ENCODE measurements at regions not wholly inside any gene's neighbourhood (a gene's known extent, or its start where the extent isn't known, plus 50 kb on each side); places are given as distances from the start of the nearest gene placed in this dataset.

DNA sequence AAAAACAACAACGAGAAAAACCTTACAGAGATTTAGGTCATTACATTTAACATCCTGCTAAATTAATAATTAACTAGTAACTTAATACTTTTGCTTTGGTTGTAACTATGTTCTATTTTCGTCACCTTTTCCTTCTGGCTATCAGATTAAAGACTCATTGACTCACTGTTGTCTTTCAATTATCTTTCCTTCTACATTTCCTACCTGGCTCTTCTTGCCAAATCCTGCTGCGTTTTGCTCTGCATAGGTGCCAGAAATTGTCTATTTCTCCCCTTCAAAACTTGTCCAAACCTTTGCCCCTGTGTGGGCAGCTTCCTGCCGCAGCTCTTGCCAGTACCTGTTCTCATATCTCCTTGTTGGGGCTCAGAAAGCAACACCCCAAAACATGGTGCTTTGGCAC, 235.5 kb upstream of the ZNF608 start:
- DNase-seq (ENCODE audit: low read depth, low spot score) = no peak
- POLR2A ChIA-PET = interaction anchor here (1.0 kb wide), 1 partner anchor 18 kb away, joined by 3 read pairs; no protein-coding TSS in a partner anchor
- BruUV-seq (replicated peaks) = no TSS peak
- RAD21 ChIA-PET (ENCODE audit: unreplicated experiment) = interaction anchor here (1.9 to 2.4 kb wide), 2 partner anchors 23 to 61 kb away, joined by 7 read pairs; no protein-coding TSS in a partner anchor
- Histone ChIP-seq H3K27ac (ENCODE audit: control insufficient read depth, insufficient read depth) (no peak overlapping the region), H4K20me1 (ENCODE audit: control insufficient read depth, insufficient read depth) (no peaks in the 10 kb centered on the region), H2AFZ (ENCODE audit: control insufficient read depth, low read depth, low read length) (peak overlapping the region; percentile 24; the same call in 1 of the 2 replicates), H3K36me3 (ENCODE audit: control insufficient read depth in 2 of 2, insufficient read depth in 2 of 2, low read length in 1 of 2) (no peaks in the 10 kb centered on the region), H3K27me3 (replicated peaks in 1 of 2; ENCODE audit: control insufficient read depth in 2 of 2, insufficient read depth in 2 of 2, low read length in 1 of 2) (no peaks in the 10 kb centered on the region), H3K4me1 (ENCODE audit: control insufficient read depth, insufficient read depth, low read length) (peaks cover 17% of the 10 kb centered on the region), H3K9me3 (replicated peaks; ENCODE audit: control insufficient read depth, insufficient read depth, low read length) (peaks cover 5% of the 10 kb centered on the region; the same call in 1 of the 3 replicates), H3K79me2 (ENCODE audit: control insufficient read depth, insufficient read depth, low read length) (no peaks in the 10 kb centered on the region), H3K9ac (ENCODE audit: control insufficient read depth, insufficient read depth, low read length) (no peak overlapping the region), H3K4me3 (no peak overlapping the region), H3K4me2 (ENCODE audit: control insufficient read depth, insufficient read depth) (no peak overlapping the region)
- peak; percentile 51 for ATAC-seq
- TF ChIP-seq NR2F1 (conservative IDR thresholded peaks at IDR 0.05) = 0 out of 2 replicates have a peak, but pooled peaks have one; percentile 27
- TF ChIP-seq, protein P1, sequence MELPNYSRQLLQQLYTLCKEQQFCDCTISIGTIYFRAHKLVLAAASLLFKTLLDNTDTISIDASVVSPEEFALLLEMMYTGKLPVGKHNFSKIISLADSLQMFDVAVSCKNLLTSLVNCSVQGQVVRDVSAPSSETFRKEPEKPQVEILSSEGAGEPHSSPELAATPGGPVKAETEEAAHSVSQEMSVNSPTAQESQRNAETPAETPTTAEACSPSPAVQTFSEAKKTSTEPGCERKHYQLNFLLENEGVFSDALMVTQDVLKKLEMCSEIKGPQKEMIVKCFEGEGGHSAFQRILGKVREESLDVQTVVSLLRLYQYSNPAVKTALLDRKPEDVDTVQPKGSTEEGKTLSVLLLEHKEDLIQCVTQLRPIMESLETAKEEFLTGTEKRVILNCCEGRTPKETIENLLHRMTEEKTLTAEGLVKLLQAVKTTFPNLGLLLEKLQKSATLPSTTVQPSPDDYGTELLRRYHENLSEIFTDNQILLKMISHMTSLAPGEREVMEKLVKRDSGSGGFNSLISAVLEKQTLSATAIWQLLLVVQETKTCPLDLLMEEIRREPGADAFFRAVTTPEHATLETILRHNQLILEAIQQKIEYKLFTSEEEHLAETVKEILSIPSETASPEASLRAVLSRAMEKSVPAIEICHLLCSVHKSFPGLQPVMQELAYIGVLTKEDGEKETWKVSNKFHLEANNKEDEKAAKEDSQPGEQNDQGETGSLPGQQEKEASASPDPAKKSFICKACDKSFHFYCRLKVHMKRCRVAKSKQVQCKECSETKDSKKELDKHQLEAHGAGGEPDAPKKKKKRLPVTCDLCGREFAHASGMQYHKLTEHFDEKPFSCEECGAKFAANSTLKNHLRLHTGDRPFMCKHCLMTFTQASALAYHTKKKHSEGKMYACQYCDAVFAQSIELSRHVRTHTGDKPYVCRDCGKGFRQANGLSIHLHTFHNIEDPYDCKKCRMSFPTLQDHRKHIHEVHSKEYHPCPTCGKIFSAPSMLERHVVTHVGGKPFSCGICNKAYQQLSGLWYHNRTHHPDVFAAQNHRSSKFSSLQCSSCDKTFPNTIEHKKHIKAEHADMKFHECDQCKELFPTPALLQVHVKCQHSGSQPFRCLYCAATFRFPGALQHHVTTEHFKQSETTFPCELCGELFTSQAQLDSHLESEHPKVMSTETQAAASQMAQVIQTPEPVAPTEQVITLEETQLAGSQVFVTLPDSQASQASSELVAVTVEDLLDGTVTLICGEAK (IDR thresholded peaks at IDR 0.05; ENCODE audit: borderline replicate concordance) = no peak
- FAIRE-seq = no peak
- intact Hi-C loops (cut with micrococcal nuclease; ENCODE audit: unreplicated experiment) = no loop called here
- 72% methylated on average over 4 of the region's 4 CpGs for WGBS (ENCODE audit: insufficient coverage, insufficient replicate concordance, low lambda C conversion rate, missing lambda C conversion rate)
- in situ Hi-C loops (cut with MboI) = no loop called here
- SMC1A ChIA-PET (ENCODE audit: uncharacterized antibody, unreplicated experiment) = interaction anchor here (0.9 to 3.9 kb wide), 6 partner anchors 12 to 61 kb away, joined by 3 to 23 read pairs (median 4); no protein-coding TSS in a partner anchor
- CTCF ChIA-PET = interaction anchor here (1.0 kb wide), 1 partner anchor 61 kb away, joined by 3 read pairs; no protein-coding TSS in a partner anchor

DNA sequence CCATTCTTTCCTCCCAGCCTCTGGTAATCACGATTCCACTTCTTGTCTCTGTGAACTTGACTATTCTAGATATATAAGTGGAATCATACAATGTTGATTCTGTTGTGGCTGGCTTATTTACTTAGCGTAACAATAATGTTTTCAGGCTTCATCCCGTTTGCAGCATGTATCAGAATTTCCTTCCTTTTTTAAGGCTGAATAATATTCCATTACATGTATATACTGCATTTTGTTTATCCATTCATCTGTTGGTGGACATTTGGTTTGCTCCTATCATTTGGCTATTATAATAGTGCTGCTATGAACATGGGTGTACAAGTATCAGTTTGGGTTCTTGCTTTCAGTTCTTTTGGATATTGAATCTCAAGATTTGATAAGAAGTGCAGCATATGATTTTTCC, 239.7 kb upstream of the ZNF608 start:
- ChIA-PET SMC1A (ENCODE audit: uncharacterized antibody, unreplicated experiment) (interaction anchor here (1.2 kb wide), 1 partner anchor 61 kb away, joined by 3 read pairs; no protein-coding TSS in a partner anchor), POLR2A (no interaction called here), CTCF (no interaction called here), RAD21 (ENCODE audit: unreplicated experiment) (no interaction called here)
- Histone ChIP-seq H3K4me3 (no peak overlapping the region), H2AFZ (ENCODE audit: control insufficient read depth, low read depth, low read length) (no peak overlapping the region), H3K27me3 (replicated peaks in 1 of 2; ENCODE audit: control insufficient read depth in 2 of 2, insufficient read depth in 2 of 2, low read length in 1 of 2) (no peaks in the 10 kb centered on the region), H3K27ac (ENCODE audit: control insufficient read depth, insufficient read depth) (no peak overlapping the region), H3K79me2 (ENCODE audit: control insufficient read depth, insufficient read depth, low read length) (no peaks in the 10 kb centered on the region), H3K9ac (ENCODE audit: control insufficient read depth, insufficient read depth, low read length) (no peak overlapping the region), H3K4me2 (ENCODE audit: control insufficient read depth, insufficient read depth) (no peak overlapping the region), H3K36me3 (ENCODE audit: control insufficient read depth in 2 of 2, insufficient read depth in 2 of 2, low read length in 1 of 2) (no peaks in the 10 kb centered on the region), H3K4me1 (ENCODE audit: control insufficient read depth, insufficient read depth, low read length) (peaks cover 10% of the 10 kb centered on the region), H3K9me3 (replicated peaks; ENCODE audit: control insufficient read depth, insufficient read depth, low read length) (peaks cover 9% of the 10 kb centered on the region; the same call in 2 of the 3 replicates), H4K20me1 (ENCODE audit: control insufficient read depth, insufficient read depth) (no peaks in the 10 kb centered on the region)
- BruUV-seq (replicated peaks) = no TSS peak
- intact Hi-C loops (cut with micrococcal nuclease; ENCODE audit: unreplicated experiment) = no loop called here
- FAIRE-seq (no peak), ATAC-seq (no peak), DNase-seq (ENCODE audit: low read depth, low spot score) (no peak)
- no peak for TF ChIP-seq TCF7 (IDR thresholded peaks at IDR 0.05; ENCODE audit: borderline replicate concordance)
- 93% methylated on average over 3 of the region's 3 CpGs for WGBS (ENCODE audit: insufficient coverage, insufficient replicate concordance, low lambda C conversion rate, missing lambda C conversion rate)
- in situ Hi-C loops (cut with MboI) = no loop called here

All from GM12878 (cell line).